Endothelial cell of umbilical vein (primary cell): ENCODE measurements at regions not wholly inside any gene's neighbourhood (a gene's known extent, or its start where the extent isn't known, plus 50 kb on each side); places are given as distances from the start of the nearest gene placed in this dataset.

Source experiments
- BruUV-seq: library from RNA; stranded (reverse); fragments of 400-500 nt; replicated peaks from 2 replicates; lab custom pipeline; 2021; lab: Mats Ljungman, UMichigan
- CTCF ChIA-PET: fragments of 300-600, 350-600 bp; sonication (Branson Sonifier 250); formaldehyde crosslinking; loops from one replicate; lab custom pipeline; 2021; ENCODE audit warnings: antibody characterized with exemption, inconsistent platforms; lab: Charles Lee
- POLR2A ChIA-PET: fragments of 300-600, 350-600 bp; sonication (Branson Sonifier 250); formaldehyde crosslinking; loops from one replicate; lab custom pipeline; 2021; ENCODE audit warnings: antibody characterized with exemption, inconsistent platforms; lab: Charles Lee
- DNase-seq: peaks from one replicate; pipeline ENCODE4 v3.0.0-alpha.2; 2011; ENCODE audit warnings: low read depth, low spot score
- FAIRE-seq: peaks from 2 replicates; lab custom pipeline; 2011; peaks lifted over from hg19 to GRCh38; lab: Jason Lieb, UNC
- H2AFZ ChIP-seq: 2 replicates; pipeline ENCODE4 v1.6.0; 2012; ENCODE audit warnings: low read depth, low read length, control low read depth, inconsistent platforms
- H3K27ac ChIP-seq: 2 replicates; pipeline ENCODE4 v1.5.1; 2011; ENCODE audit warnings: low read depth, mild to moderate bottlenecking, control low read depth, low read length, moderate library complexity; ENCODE audit not compliant: insufficient read depth
- H3K27me3 ChIP-seq, 2 experiments: 2 replicates each; pipeline versions ENCODE4 v1.6.0 to v1.6.1; 2011; ENCODE audit warnings: low read length in 2 of 2, mixed read lengths in 1 of 2; ENCODE audit not compliant: control insufficient read depth in 2 of 2, insufficient read depth in 2 of 2
- H3K36me3 ChIP-seq, 2 experiments: 2 replicates in 1 of 2; 3 replicates in 1 of 2; pipeline ENCODE4 v1.5.1; 2011; ENCODE audit warnings: low read length in 2 of 2, mild to moderate bottlenecking in 1 of 2, moderate library complexity in 1 of 2; ENCODE audit not compliant: control insufficient read depth in 2 of 2, insufficient read depth in 2 of 2; ENCODE audit errors: extremely low read depth in 1 of 2
- H3K4me1 ChIP-seq: 3 replicates; pipeline ENCODE4 v1.5.1; 2011; ENCODE audit warnings: mild to moderate bottlenecking, low read length; ENCODE audit not compliant: control insufficient read depth, insufficient read depth; ENCODE audit errors: extremely low read depth
- H3K4me2 ChIP-seq: 2 replicates; pipeline ENCODE4 v1.6.1; 2011; ENCODE audit warnings: low read length, control low read depth, mixed read lengths; ENCODE audit not compliant: insufficient read depth
- H3K4me3 ChIP-seq, 3 experiments: fragments of 200-600 bp in 1 of 3; sonication (generic), shearing (Covaris generic) in 1 of 3; replicated peaks in 1 of 3; 2 replicates each; pipeline ENCODE4 v1.5.1; 2011 to 2016; ENCODE audit warnings: control low read depth in 3 of 3, low read length in 3 of 3, mild to moderate bottlenecking in 2 of 3, inconsistent platforms in 1 of 3, low read depth in 1 of 3, moderate library complexity in 1 of 3; ENCODE audit not compliant: insufficient read depth in 1 of 3
- H3K79me2 ChIP-seq: 2 replicates; pipeline ENCODE4 v1.6.0; 2012; ENCODE audit warnings: low read length, inconsistent platforms; ENCODE audit not compliant: control insufficient read depth, insufficient read depth
- H3K9ac ChIP-seq: replicated peaks from 2 replicates; pipeline ENCODE3; 2011; ENCODE audit warnings: low read length, control low read depth; ENCODE audit not compliant: insufficient read depth; ENCODE audit errors: extremely low read depth
- H3K9me1 ChIP-seq: replicated peaks from 3 replicates; pipeline ENCODE4 v1.6.0; 2011; ENCODE audit warnings: mild to moderate bottlenecking, low read length; ENCODE audit not compliant: control insufficient read depth, insufficient read depth; ENCODE audit errors: extremely low read depth
- H3K9me3 ChIP-seq: replicated peaks from 2 replicates; pipeline ENCODE4 v1.5.1; 2012; ENCODE audit warnings: low read length, inconsistent platforms; ENCODE audit not compliant: control insufficient read depth, insufficient read depth
- H4K20me1 ChIP-seq: replicated peaks from 2 replicates; pipeline ENCODE3; 2011; ENCODE audit warnings: mild to moderate bottlenecking, low read length; ENCODE audit not compliant: control insufficient read depth, insufficient read depth; ENCODE audit errors: extremely low read depth
- EZH2 ChIP-seq: IDR thresholded peaks from 2 replicates; pipeline ENCODE4 v1.6.1; 2012; ENCODE audit warnings: borderline replicate concordance, low read depth, mild to moderate bottlenecking, moderate library complexity, low read length, inconsistent platforms; ENCODE audit not compliant: severe bottlenecking
- FOS ChIP-seq: IDR thresholded peaks from 2 replicates; pipeline ENCODE4 v1.6.1; 2011; ENCODE audit warnings: mild to moderate bottlenecking, low read length, moderate library complexity, borderline replicate concordance; ENCODE audit not compliant: insufficient read depth
- GATA2 ChIP-seq: IDR thresholded peaks from 2 replicates; pipeline ENCODE4 v1.7.0; 2011; ENCODE audit warnings: low read depth, mild to moderate bottlenecking, moderate library complexity, mixed read lengths, low read length; ENCODE audit not compliant: insufficient read length, insufficient read depth
- JUN ChIP-seq: IDR thresholded peaks from 2 replicates; pipeline ENCODE4 v1.6.1; 2011; ENCODE audit warnings: borderline replicate concordance, low read depth; ENCODE audit not compliant: insufficient read length, insufficient read depth
- MYC ChIP-seq: IDR thresholded peaks from one replicate; pipeline ENCODE4 v1.6.1; 2011; ENCODE audit warnings: mild to moderate bottlenecking, low read depth, low read length
- POLR2A ChIP-seq: IDR thresholded peaks from 2 replicates; pipeline ENCODE4 v1.6.1; 2012; ENCODE audit warnings: low read depth, mild to moderate bottlenecking, control low read depth, low read length
- dilution Hi-C: fragments of 300-500 bp; cut with MboI; formaldehyde crosslinking; loops from one replicate; pipeline ENCODE4 v1.15.0; 2019; ENCODE audit warnings: low sequenced_read_pairs; ENCODE audit not compliant: extremely low pct_ligation_motif_present
- intact Hi-C: fragments of 100-400 bp; cut with micrococcal nuclease; formaldehyde crosslinking; loops from one replicate; pipeline ENCODE4 v1.10.0; 2022
- TF ChIP-seq, protein P1 (sequence below): IDR thresholded peaks from 2 replicates; pipeline ENCODE4 v1.6.1; 2011; ENCODE audit not compliant: insufficient read depth, insufficient read length
- TF ChIP-seq, protein P2 (sequence below), 2 donors: IDR thresholded peaks; 1 replicate in 1 of 2; 2 replicates in 1 of 2; pipeline ENCODE4 v1.5.1; 2011; ENCODE audit warnings: low read length in 2 of 2, mild to moderate bottlenecking in 2 of 2, moderate library complexity in 2 of 2, control low read depth in 1 of 2, inconsistent platforms in 1 of 2, low read depth in 1 of 2; ENCODE audit not compliant: insufficient read depth in 1 of 2; ENCODE audit errors: extremely low read depth in 1 of 2

DNA sequence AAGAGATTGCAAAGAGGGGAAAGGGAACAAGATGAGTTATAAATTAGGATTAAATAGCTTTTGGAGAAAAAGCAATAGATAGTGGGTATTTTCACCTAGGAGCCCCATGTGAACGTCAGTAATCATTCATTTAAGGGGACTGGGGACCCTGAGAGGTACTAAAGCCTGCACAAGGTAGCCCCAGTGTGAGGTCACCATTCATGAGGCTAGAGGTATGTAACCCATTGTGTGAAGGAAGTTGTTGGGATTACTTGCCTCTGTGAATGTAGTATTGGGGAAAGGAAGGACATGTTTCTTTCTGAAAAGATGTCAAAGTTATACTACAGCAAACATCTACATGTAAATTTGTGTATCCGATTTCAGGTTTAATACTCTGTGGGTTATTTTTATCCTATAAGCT is 276.8 kb downstream of the TBX15 start:
- no peak overlapping the region for H3K27ac ChIP-seq
- TF ChIP-seq MYC = no peak
- no peak for TF ChIP-seq FOS
- no peak for TF ChIP-seq JUN
- TF ChIP-seq, protein P1, sequence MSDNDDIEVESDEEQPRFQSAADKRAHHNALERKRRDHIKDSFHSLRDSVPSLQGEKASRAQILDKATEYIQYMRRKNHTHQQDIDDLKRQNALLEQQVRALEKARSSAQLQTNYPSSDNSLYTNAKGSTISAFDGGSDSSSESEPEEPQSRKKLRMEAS = no peak
- TF ChIP-seq POLR2A = no peak
- TF ChIP-seq EZH2 = no peak
- TF ChIP-seq GATA2 = no peak
- TF ChIP-seq, protein P2, sequence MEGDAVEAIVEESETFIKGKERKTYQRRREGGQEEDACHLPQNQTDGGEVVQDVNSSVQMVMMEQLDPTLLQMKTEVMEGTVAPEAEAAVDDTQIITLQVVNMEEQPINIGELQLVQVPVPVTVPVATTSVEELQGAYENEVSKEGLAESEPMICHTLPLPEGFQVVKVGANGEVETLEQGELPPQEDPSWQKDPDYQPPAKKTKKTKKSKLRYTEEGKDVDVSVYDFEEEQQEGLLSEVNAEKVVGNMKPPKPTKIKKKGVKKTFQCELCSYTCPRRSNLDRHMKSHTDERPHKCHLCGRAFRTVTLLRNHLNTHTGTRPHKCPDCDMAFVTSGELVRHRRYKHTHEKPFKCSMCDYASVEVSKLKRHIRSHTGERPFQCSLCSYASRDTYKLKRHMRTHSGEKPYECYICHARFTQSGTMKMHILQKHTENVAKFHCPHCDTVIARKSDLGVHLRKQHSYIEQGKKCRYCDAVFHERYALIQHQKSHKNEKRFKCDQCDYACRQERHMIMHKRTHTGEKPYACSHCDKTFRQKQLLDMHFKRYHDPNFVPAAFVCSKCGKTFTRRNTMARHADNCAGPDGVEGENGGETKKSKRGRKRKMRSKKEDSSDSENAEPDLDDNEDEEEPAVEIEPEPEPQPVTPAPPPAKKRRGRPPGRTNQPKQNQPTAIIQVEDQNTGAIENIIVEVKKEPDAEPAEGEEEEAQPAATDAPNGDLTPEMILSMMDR (IDR thresholded peaks at IDR 0.05; ENCODE audit: extremely low read depth in 1 of 2, insufficient read depth in 1 of 2, low read depth in 1 of 2, low read length in 2 of 2) = no peak
- FAIRE-seq (no peak), DNase-seq (no peak)
- intact Hi-C loops (no loop called here), dilution Hi-C loops (no loop called here)
- no TSS peak for BruUV-seq
- H3K4me2 ChIP-seq = no peak overlapping the region
- no peaks in the 10 kb centered on the region for H3K9me1 ChIP-seq
- H3K9ac ChIP-seq = no peak overlapping the region
- H3K79me2 ChIP-seq = no peaks in the 10 kb centered on the region
- ChIA-PET POLR2A (no interaction called here), CTCF (no interaction called here)
- no peak overlapping the region for H2AFZ ChIP-seq
- H4K20me1 ChIP-seq = no peaks in the 10 kb centered on the region
- H3K9me3 ChIP-seq = peaks cover 4% of the 10 kb centered on the region
- no peak overlapping the region for H3K4me3 ChIP-seq
- H3K36me3 ChIP-seq = no peaks in the 10 kb centered on the region
- H3K4me1 ChIP-seq = no peaks in the 10 kb centered on the region
- no peaks in the 10 kb centered on the region for H3K27me3 ChIP-seq
